GM12878 (cell line): ENCODE measurements at regions not wholly inside any gene's neighbourhood (a gene's known extent, or its start where the extent isn't known, plus 50 kb on each side); places are given as distances from the start of the nearest gene placed in this dataset.

Source experiments
- ATAC-seq: fragments of 200-7000 bp; cut with Tn5 transposase; 3 replicates; pipeline ENCODE4 v1.9.1; 2020; ENCODE audit warnings: mild to moderate bottlenecking, moderate library complexity
- BruUV-seq: library from RNA; stranded (reverse); fragments of 400-500 nt; replicated peaks from 2 replicates; lab custom pipeline; 2021; lab: Mats Ljungman, UMichigan
- CTCF ChIA-PET: fragments of 300-600 bp; sonication (Branson Sonifier 250); formaldehyde crosslinking; extraction: SDS; loops from one replicate; lab custom pipeline; 2021; ENCODE audit warnings: inconsistent platforms; lab: Yijun Ruan, JAX
- POLR2A ChIA-PET: fragments of 350-600 bp; formaldehyde crosslinking; extraction: SDS; loops from one replicate; lab custom pipeline; 2021; ENCODE audit warnings: inconsistent platforms; lab: Charles Lee
- RAD21 ChIA-PET: fragments of 300-600 bp; sonication (Branson Sonifier 250); formaldehyde crosslinking; loops from one replicate; lab custom pipeline; 2023; ENCODE audit warnings: antibody characterized with exemption; ENCODE audit not compliant: unreplicated experiment; lab: Charles Lee
- SMC1A ChIA-PET: fragments of 300-600 bp; sonication (Branson Sonifier 250); formaldehyde crosslinking; loops from one replicate; lab custom pipeline; 2023; ENCODE audit not compliant: unreplicated experiment, uncharacterized antibody; lab: Charles Lee
- DNase-seq: peaks from one replicate; pipeline ENCODE4 v3.0.0-alpha.2; 2011; ENCODE audit warnings: low read depth, low spot score
- FAIRE-seq: peaks from 3 replicates; lab custom pipeline; 2011; peaks lifted over from hg19 to GRCh38; lab: Jason Lieb, UNC
- H2AFZ ChIP-seq: 2 replicates; pipeline ENCODE4 v1.6.0; 2011; ENCODE audit warnings: low read depth, low read length, control low read depth; ENCODE audit not compliant: control insufficient read depth
- H3K27ac ChIP-seq: 2 replicates; pipeline ENCODE4 v1.5.1; 2011; ENCODE audit warnings: control low read depth; ENCODE audit not compliant: control insufficient read depth, insufficient read depth
- H3K27me3 ChIP-seq, 2 experiments: replicated peaks in 1 of 2; 2 replicates each; pipeline versions ENCODE4 v1.6.0 to v1.6.1; 2011; ENCODE audit warnings: low read length in 1 of 2; ENCODE audit not compliant: control insufficient read depth in 2 of 2, insufficient read depth in 2 of 2
- H3K36me3 ChIP-seq, 2 experiments: 2 replicates each; pipeline ENCODE4 v1.5.1; 2011; ENCODE audit warnings: low read length in 1 of 2; ENCODE audit not compliant: control insufficient read depth in 2 of 2, insufficient read depth in 2 of 2
- H3K4me1 ChIP-seq: 2 replicates; pipeline ENCODE4 v1.6.1; 2011; ENCODE audit warnings: mild to moderate bottlenecking, low read length, moderate library complexity, mixed read lengths; ENCODE audit not compliant: control insufficient read depth, insufficient read depth
- H3K4me2 ChIP-seq: 2 replicates; pipeline ENCODE4 v1.6.0; 2011; ENCODE audit warnings: control low read depth; ENCODE audit not compliant: control insufficient read depth, insufficient read depth
- H3K4me3 ChIP-seq: fragments of 200-600 bp; sonication (generic); 2 replicates; pipeline ENCODE4 v1.5.1; 2016
- H3K79me2 ChIP-seq: 2 replicates; pipeline ENCODE4 v1.6.0; 2011; ENCODE audit warnings: low read length; ENCODE audit not compliant: control insufficient read depth, insufficient read depth
- H3K9ac ChIP-seq: 2 replicates; pipeline ENCODE4 v1.8.0; 2011; ENCODE audit warnings: low read length, control low read depth, mixed read lengths; ENCODE audit not compliant: control insufficient read depth, insufficient read depth
- H3K9me3 ChIP-seq: replicated peaks from 3 replicates; pipeline ENCODE4 v1.5.1; 2011; ENCODE audit warnings: mild to moderate bottlenecking, low read length; ENCODE audit not compliant: control insufficient read depth, insufficient read depth
- H4K20me1 ChIP-seq: 2 replicates; pipeline ENCODE4 v1.6.0; 2011; ENCODE audit not compliant: control insufficient read depth, insufficient read depth
- BACH1 ChIP-seq: fragments of 450-650 bp; IDR thresholded peaks from 2 replicates; pipeline ENCODE4 v1.6.1; 2017; ENCODE audit warnings: mild to moderate bottlenecking, borderline replicate concordance
- FOXK2 ChIP-seq: fragments of 450-650 bp; IDR thresholded peaks from 2 replicates; pipeline ENCODE4 v1.6.1; 2017; ENCODE audit warnings: mild to moderate bottlenecking, moderate library complexity
- KLF5 ChIP-seq: fragments of 450-650 bp; IDR thresholded peaks from 2 replicates; pipeline ENCODE4 v1.6.1; 2014; ENCODE audit warnings: mild to moderate bottlenecking; ENCODE audit not compliant: partially characterized antibody
- MEF2B ChIP-seq: fragments of 450-650 bp; IDR thresholded peaks from 2 replicates; pipeline ENCODE4 v1.6.1; 2018; ENCODE audit warnings: mild to moderate bottlenecking, moderate library complexity; ENCODE audit not compliant: partially characterized antibody, poor library complexity, severe bottlenecking
- MYC ChIP-seq: IDR thresholded peaks from 2 replicates; pipeline ENCODE4 v1.6.1; 2011; ENCODE audit warnings: mild to moderate bottlenecking, low read length, moderate library complexity, inconsistent platforms; ENCODE audit not compliant: insufficient read depth, insufficient replicate concordance, insufficient read length, severe bottlenecking
- NRF1 ChIP-seq: conservative IDR thresholded peaks from 2 replicates; pipeline ENCODE4 v1.6.1; 2011; ENCODE audit warnings: mild to moderate bottlenecking, low read depth, low read length, improper control_type of control experiment
- WGBS: methylation state at CpG from one replicate; pipeline ENCODE4 v1.1.6; 2016; ENCODE audit warnings: low lambda C conversion rate; ENCODE audit not compliant: insufficient replicate concordance, insufficient coverage; ENCODE audit errors: missing lambda C conversion rate; 5-methylcytosine and 5-hydroxymethylcytosine counted together
- in situ Hi-C: fragments of 300-500 bp; cut with MboI; formaldehyde crosslinking; loops from 9 replicates; pipeline ENCODE4 v1.14.3; 2018; ENCODE audit warnings: mixed read lengths
- intact Hi-C: fragments of 100-400 bp; cut with micrococcal nuclease; formaldehyde crosslinking; loops from one replicate; pipeline ENCODE4 v1.14.2; 2022; ENCODE audit not compliant: unreplicated experiment
- TF ChIP-seq, protein P1 (sequence below): fragments of 450-650 bp; IDR thresholded peaks from 2 replicates; pipeline ENCODE4 v1.6.1; 2017; ENCODE audit warnings: mild to moderate bottlenecking, moderate library complexity

DNA sequence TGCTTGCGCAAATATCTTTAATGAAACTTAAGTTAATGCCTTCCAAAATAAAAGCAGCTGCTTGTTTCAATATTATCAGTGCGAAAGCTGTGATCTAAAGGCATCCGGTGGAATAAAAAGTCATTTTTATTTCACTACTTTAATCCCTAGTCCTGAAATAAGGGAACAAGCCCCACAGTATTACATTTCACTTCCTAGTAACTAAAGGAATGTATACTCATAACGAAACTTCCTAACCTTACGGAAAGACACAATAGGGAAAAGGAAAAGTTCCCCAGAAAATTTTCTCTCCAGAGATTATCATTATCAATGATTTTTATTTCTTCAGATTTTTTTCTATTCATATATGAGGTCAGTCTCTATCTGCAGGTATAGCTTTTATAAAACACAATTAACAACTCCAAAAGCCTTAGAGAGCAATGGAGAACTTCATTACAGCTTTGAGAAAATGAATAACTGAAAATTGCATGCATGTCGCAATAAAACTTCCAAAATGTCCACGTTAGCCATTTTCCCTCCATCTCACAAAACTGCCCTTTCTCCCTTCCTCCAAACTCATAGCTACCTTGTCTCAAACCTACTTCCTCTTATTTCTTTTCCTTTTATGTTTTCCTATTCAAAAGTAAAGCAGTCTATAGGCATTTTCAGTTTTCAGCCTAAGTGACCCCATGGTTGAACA is 154.3 kb upstream of the MED13 start:
- Histone ChIP-seq H3K36me3 (no peaks in the 10 kb centered on the region), H3K9ac (no peak overlapping the region), H3K79me2 (no peaks in the 10 kb centered on the region), H3K4me2 (no peak overlapping the region), H4K20me1 (no peaks in the 10 kb centered on the region), H3K4me3 (no peak overlapping the region), H3K27me3 (no peaks in the 10 kb centered on the region), H3K27ac (no peak overlapping the region), H3K4me1 (no peaks in the 10 kb centered on the region), H2AFZ (no peak overlapping the region), H3K9me3 (no peaks in the 10 kb centered on the region)
- ATAC-seq (no peak), FAIRE-seq (no peak), DNase-seq (no peak)
- CTCF ChIA-PET = interaction anchor here (0.6 kb wide), 1 partner anchor 18 kb away, joined by 5 read pairs; no protein-coding TSS in a partner anchor
- SMC1A ChIA-PET = no interaction called here
- RAD21 ChIA-PET = no interaction called here
- BruUV-seq = no TSS peak
- TF ChIP-seq MEF2B (no peak), NRF1 (no peak), MYC (no peak), FOXK2 (no peak), BACH1 (no peak), KLF5 (no peak)
- TF ChIP-seq, protein P1, sequence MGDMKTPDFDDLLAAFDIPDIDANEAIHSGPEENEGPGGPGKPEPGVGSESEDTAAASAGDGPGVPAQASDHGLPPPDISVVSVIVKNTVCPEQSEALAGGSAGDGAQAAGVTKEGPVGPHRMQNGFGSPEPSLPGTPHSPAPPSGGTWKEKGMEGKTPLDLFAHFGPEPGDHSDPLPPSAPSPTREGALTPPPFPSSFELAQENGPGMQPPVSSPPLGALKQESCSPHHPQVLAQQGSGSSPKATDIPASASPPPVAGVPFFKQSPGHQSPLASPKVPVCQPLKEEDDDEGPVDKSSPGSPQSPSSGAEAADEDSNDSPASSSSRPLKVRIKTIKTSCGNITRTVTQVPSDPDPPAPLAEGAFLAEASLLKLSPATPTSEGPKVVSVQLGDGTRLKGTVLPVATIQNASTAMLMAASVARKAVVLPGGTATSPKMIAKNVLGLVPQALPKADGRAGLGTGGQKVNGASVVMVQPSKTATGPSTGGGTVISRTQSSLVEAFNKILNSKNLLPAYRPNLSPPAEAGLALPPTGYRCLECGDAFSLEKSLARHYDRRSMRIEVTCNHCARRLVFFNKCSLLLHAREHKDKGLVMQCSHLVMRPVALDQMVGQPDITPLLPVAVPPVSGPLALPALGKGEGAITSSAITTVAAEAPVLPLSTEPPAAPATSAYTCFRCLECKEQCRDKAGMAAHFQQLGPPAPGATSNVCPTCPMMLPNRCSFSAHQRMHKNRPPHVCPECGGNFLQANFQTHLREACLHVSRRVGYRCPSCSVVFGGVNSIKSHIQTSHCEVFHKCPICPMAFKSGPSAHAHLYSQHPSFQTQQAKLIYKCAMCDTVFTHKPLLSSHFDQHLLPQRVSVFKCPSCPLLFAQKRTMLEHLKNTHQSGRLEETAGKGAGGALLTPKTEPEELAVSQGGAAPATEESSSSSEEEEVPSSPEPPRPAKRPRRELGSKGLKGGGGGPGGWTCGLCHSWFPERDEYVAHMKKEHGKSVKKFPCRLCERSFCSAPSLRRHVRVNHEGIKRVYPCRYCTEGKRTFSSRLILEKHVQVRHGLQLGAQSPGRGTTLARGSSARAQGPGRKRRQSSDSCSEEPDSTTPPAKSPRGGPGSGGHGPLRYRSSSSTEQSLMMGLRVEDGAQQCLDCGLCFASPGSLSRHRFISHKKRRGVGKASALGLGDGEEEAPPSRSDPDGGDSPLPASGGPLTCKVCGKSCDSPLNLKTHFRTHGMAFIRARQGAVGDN = no peak
- in situ Hi-C loops (no loop called here), intact Hi-C loops (no loop called here)
- WGBS = 27% methylated on average over 7 of the region's 7 CpGs
- POLR2A ChIA-PET = no interaction called here
